H4 (cell line): ENCODE measurements at regions not wholly inside any gene's neighbourhood (a gene's known extent, or its start where the extent isn't known, plus 50 kb on each side); places are given as distances from the start of the nearest gene placed in this dataset.
A peak's percentile ranks its signal among the peaks of the same experiment; 100 is the strongest.
"Not testable (repeated sequence)": the region's sequence is repeated elsewhere in the genome, so short reads cannot be mapped to it uniquely, and the experiment has no call there.

Experiments
- DNase-seq: peaks from one replicate; pipeline ENCODE4 v3.0.0-alpha.2; 2015; ENCODE audit warnings: low spot score

DNA sequence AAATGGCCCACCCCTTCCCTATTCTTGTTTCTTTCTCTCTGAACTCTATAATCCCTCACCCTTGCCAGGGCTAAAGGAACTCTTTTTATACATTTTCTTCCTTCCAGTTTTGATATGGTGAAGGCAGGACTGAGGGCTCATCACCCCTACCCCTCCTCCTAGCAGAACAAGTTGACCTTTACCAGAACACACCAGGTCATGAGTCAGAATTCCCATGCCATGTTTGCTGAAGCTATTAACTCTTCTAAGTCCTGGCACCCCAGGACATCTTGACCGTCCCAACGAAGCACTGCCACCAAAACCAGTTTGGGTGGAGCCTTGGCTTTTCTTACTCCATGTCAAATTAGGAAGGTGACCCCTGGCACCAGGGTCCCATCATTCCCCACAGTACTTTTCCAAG lies 57.5 kb upstream of the DYNLT3 start:
- DNase-seq: no peak

DNA sequence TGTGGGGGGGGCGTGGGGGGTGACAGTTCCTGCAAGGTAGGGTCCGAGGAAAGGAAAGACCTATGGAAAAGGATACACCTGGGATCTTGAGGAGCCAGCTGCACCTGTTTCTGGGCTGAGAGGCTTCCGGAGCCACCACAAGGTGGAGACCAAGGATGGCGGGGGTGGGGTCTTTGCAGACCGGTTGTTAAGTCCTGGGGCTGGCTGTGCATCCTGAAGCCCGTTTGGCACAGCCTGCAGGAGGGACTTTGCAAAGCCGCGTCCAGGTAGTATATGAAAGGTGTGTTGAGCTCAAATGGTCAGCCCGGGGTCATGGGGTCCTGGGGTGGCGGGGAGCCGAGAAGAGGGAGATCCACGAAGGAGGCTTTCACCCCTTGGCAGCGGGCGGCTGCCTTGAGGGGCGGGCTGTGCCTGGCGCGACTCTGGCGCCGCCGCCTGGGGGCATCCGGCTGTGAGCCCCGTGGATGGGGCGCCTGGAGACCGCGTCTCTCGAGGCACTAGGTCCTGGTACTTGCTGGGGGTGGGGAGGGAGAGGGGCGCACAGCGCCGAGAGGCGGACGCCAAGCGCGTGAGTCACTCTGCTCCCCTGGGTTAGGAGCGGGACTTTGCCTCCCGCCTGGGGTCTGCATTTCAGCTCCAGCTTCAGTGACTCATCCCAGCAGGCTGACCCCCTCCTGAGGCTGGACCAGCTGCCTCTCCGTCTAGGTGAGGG lies 58.2 kb upstream of the DYNLT3 start:
- peak; percentile 7 for DNase-seq

DNA sequence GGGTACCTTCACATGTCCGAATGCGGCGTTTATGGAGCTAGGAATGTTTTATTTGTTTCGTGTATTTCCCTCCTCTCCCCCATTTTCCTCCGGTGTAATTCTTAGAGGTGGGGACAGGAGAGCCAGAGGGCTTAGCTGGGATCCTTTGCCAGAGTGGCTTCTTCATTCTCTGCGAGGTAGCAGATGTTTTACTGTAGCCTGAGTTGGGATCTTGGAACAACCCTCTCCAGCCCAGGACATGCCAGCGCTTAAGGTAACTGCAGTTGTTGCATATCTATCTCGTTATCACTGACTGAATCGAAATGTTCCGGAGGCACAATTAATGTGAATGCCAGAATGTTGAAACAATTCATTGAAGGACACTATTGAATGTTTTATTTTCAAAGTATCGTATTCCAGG lies 59.0 kb upstream of the DYNLT3 start:
- DNase-seq: no peak

GRCh38 chrX:37910186-37910585 lies 62.8 kb upstream of the DYNLT3 start:
- no peak for DNase-seq

- DNase-seq: peak; percentile 4
These were observed 64.9 kb upstream of the DYNLT3 start for GRCh38 chrX:37912304-37912703.

DNA sequence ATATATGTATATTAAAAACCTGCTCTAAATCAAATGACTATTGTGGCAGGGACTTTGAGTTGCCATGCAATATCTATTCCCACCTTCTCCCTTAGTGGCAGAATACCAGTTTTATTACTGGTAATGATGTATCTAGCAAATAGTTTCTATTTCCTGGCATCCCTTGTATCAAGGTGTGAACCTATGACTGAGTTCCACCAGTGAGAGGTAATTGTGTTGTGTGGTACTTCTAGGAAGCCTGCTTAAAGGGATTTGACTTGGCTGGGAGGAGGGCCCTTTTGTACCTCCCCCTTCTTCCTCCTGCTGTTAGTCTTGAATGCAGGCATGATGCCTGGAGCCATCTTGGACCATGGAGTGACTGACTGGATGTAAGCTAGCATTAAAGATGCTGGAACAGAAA lies 65.4 kb upstream of the DYNLT3 start:
- no peak for DNase-seq

DNA sequence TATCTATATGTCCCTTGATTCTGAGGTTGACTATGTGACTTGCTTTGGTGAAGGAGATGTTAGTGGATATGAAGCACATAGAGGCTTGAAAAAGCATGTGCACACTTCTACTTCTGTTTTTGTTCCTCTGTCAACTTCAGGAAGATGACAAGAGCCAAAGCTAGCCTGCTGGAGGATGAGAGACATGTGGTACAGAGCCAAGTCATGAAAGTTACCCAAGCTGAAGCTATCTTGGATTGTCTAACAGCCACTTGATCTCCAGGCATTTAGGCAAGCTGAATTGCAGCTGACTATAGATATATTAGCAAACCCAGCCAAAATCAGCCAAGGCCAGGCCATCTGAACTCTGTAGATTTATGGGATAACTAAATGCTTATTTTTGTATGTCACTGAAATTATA lies 70.8 kb upstream of the DYNLT3 start:
- no peak for DNase-seq

DNA sequence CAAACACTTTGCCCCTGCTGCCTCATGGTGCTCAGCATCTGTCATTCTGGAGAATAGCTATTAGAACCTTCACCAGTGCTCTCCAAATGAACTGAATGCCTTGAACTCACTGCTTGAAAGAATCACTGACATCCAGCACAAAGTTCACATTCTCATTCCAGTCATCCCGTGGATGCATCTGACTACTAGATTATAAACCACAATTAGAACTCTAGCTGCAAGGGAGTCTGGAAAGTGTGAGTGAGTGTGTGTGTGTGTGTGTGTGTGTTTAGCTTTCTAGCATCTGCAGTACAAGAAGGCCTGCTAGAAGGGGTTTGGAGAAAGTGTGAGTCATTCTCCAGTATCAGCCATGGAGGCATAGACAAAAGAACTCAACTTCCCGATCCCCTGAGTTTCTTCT lies 71.3 kb upstream of the DYNLT3 start:
- no peak for DNase-seq

DNA sequence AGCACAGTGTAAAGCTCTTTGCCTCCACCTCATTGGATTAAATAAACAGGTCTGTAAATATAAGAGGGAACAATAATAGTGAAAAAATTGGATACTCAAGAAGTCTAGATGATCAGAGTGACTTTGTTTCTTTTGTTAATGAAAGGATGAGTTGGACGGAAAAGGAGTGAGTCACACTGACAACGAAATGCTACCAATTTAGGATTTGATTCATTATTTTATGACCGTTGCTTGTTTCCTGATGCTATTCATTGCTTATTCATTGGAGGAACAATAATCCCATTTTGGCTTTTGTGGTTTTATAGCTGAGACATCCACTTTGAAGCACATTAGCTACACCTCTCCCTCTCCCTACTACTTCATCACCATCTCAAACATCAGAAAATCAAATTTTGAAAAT lies 74.4 kb upstream of the DYNLT3 start:
- peak; percentile 16 for DNase-seq

GRCh38 chrX:37922928-37923327 lies 75.6 kb upstream of the DYNLT3 start:
- no peak for DNase-seq

- not testable (repeated sequence) for DNase-seq
These were observed 78.4 kb upstream of the DYNLT3 start for GRCh38 chrX:37925761-37926160.

DNA sequence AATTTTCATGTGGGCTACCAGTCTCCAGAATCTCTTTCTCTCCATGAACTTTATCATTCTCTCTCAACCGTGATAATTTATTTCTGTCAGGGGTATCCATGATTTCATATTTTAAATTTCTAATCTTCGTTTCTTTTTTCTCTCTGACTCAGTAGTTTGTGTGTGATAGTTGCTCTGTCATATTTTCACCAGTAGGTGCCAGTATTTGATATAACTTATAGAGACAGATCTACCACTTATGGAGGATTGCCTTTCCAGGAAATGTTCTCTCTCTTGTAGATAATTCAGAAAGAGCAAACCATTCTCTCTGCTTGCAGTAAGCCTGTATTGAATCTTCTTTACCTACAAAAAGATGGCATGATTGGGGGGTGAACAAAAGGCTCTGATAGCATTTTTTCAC lies 79.3 kb upstream of the DYNLT3 start:
- peak; percentile 25 for DNase-seq

- no peak for DNase-seq
These were observed 64.2 kb upstream of the SYTL5 start for GRCh38 chrX:37942170-37942569.

DNA sequence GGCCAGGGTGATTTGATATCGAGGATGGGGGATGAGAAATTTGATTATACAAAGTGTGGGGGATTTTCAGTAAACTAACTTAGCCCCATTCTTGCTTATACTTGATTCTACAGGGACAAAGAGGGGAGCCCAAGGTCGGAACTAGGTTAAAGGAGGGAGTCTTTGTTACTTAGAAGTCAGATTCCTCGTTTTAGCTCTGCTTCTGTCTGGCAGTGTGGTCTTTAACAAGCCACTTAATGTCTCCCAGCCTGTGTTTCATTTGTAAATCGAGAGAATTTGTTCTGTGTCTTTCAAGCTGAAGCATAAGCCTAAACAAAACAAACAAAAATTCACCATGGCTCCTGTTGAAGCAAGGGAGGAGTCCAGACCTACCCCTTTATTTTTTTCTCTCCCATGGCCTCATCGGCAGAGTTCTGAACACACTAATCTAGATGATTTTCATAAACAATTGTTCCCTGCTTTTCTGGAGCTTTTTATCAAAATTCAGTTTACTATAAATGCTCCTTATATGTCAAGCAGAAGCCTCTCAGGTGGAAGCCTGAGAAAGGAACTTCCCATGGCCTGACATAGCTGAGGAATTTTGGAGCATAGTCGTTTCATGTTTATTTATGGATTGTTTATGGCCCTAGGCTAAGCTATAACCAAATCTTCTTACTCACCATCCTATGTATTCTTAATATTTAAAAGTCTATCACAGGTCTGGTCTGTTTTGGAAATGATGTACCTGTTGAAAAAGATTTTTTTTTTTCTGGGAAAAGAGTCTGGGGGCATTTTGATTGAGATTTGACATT lies 62.6 kb upstream of the SYTL5 start:
- DNase-seq: no peak

DNA sequence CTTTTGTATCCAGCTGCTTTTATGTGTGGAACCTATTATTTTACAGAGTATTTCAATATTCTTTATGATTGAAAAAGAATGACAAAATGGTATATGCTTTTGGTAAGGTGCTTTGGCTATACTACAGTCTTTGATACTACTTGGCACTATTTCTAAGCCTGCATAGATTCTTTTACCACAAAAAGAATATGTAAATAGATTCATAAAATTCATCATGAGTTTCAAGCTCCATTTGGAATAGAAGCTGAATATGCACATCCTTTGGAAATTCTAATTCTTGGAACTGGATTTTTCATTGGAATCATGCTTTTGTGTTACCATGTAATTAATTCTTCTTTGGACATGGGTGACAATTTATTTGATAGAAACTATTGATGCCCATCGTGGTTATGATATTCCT lies 60.2 kb upstream of the SYTL5 start:
- DNase-seq: no peak

DNA sequence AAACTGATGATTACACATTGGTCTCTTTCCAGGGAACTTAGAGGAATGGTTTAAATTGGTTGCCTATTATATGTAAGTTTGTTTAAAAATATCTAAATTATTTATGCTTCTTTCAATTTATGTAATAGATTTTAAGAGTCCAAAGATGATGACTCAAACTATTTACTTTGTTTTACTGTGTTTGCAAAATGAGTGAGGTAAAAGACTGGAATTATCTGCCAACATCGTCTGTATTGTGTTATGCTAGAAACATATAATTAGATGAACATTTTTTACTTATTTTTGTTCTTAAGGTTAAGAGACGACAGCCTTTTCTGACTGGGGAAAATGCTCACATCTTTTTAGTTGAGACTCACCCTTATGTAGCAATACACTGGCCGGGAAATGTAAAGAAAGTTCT lies 51.1 kb upstream of the SYTL5 start:
- no peak for DNase-seq

DNA sequence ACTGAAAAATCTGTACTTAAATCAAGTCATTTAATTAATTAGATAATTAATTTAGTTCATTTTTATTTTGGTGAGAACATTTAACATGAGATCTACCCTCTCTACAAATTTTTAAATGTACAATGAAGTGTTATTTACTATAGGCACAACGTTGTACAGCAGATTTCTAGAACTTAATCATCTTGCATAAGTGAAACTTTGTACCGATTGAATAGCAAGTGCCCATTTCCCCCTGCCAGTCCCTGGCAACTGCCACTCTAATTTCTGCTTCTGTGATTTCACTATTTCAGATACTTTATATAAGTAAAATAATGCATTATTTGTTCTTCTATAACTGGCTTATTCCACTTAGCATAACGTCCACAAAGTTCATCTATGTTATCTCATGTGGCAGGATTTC lies 50.1 kb upstream of the SYTL5 start:
- DNase-seq: no peak
